ENCODE measurements at regions not wholly inside any gene's neighbourhood (a gene's known extent, or its start where the extent isn't known, plus 50 kb on each side); places are given as distances from the start of the nearest gene placed in this dataset.

DNA sequence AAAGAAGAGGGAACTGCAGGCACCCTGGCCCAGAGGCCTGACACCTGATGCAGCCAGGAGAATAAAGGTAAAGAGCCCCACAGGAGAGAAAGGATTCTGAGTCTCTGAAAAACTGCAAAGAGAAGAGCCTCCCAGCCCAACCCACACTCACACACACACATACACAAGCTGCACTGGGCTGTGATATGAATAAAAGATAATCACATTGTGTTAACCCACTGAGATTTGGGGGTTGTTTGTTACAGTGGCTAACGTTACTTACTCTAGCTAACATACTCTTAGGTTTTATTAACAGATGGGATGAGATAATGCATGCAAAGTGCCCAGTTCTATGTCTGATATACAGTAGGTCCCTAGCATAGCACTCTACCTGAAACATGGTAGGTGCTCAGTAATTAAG, 554.4 kb downstream of the CD83 start:
- no peaks in the 10 kb centered on the region for H3K4me1 Mint-ChIP-seq (ENCODE audit: low read depth, unreplicated experiment)
- no peaks in the 10 kb centered on the region for H3K9me3 Mint-ChIP-seq (ENCODE audit: unreplicated experiment)
- no TSS peak for BruUV-seq (replicated peaks)
- H3K27me3 ChIP-seq (replicated peaks; ENCODE audit: control insufficient read depth, insufficient read depth, low read length) = no peaks in the 10 kb centered on the region
- no peak overlapping the region for H3K4me3 Mint-ChIP-seq (ENCODE audit: unreplicated experiment)
- intact Hi-C loops (cut with micrococcal nuclease; ENCODE audit: unreplicated experiment) = no loop called here
- H3K27ac Mint-ChIP-seq (ENCODE audit: unreplicated experiment) = no peak overlapping the region
- no peaks in the 10 kb centered on the region for H3K27me3 Mint-ChIP-seq (ENCODE audit: insufficient read depth, unreplicated experiment)
- no peaks in the 10 kb centered on the region for H3K36me3 ChIP-seq (ENCODE audit: control insufficient read depth, insufficient read depth, low read length)
- no peak for DNase-seq
- TF ChIP-seq, protein P1, sequence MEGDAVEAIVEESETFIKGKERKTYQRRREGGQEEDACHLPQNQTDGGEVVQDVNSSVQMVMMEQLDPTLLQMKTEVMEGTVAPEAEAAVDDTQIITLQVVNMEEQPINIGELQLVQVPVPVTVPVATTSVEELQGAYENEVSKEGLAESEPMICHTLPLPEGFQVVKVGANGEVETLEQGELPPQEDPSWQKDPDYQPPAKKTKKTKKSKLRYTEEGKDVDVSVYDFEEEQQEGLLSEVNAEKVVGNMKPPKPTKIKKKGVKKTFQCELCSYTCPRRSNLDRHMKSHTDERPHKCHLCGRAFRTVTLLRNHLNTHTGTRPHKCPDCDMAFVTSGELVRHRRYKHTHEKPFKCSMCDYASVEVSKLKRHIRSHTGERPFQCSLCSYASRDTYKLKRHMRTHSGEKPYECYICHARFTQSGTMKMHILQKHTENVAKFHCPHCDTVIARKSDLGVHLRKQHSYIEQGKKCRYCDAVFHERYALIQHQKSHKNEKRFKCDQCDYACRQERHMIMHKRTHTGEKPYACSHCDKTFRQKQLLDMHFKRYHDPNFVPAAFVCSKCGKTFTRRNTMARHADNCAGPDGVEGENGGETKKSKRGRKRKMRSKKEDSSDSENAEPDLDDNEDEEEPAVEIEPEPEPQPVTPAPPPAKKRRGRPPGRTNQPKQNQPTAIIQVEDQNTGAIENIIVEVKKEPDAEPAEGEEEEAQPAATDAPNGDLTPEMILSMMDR (IDR thresholded peaks at IDR 0.05; ENCODE audit: insufficient read depth in 1 of 2, low read depth in 1 of 2, low read length in 1 of 2, severe bottlenecking in 1 of 2, unreplicated experiment in 1 of 2) = no peak
- no peaks in the 10 kb centered on the region for H3K4me1 ChIP-seq
- no peaks in the 10 kb centered on the region for H3K36me3 Mint-ChIP-seq (ENCODE audit: insufficient read depth, unreplicated experiment)
- no peak overlapping the region for H3K4me3 ChIP-seq (ENCODE audit: low read depth, low read length)
- ChIA-PET CTCF (no interaction called here), POLR2A (no interaction called here)
- H3K9me3 ChIP-seq = no peaks in the 10 kb centered on the region

DNA sequence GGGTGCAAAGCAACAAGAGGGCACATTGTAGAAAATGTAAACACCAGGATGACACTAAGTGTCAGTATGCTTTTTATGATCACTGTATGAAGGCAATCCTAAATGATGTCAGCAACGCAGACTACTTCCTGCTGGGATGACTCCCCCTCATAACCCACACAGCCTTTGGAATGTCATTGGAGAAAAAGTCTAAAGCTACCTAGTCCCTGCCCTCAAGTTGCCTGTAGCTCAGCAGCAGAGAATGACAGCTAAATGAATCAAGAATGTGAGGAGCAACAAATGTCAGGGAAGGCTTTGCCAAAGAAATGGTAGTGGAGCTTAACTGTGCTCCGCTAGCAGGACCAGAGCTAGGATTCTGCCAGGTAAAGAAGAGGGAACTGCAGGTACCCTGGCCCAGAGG, 555.6 kb downstream of the CD83 start:
- Mint-ChIP-seq H3K36me3 (ENCODE audit: insufficient read depth, unreplicated experiment) (no peaks in the 10 kb centered on the region), H3K27me3 (ENCODE audit: insufficient read depth, unreplicated experiment) (peaks cover 4% of the 10 kb centered on the region), H3K4me1 (ENCODE audit: low read depth, unreplicated experiment) (peaks cover 6% of the 10 kb centered on the region), H3K27ac (ENCODE audit: unreplicated experiment) (no peak overlapping the region), H3K4me3 (ENCODE audit: unreplicated experiment) (no peak overlapping the region), H3K9me3 (ENCODE audit: unreplicated experiment) (no peaks in the 10 kb centered on the region)
- ChIA-PET POLR2A (no interaction called here), CTCF (no interaction called here)
- H3K36me3 ChIP-seq (ENCODE audit: control insufficient read depth, insufficient read depth, low read length) = no peaks in the 10 kb centered on the region
- no peaks in the 10 kb centered on the region for H3K9me3 ChIP-seq
- no TSS peak for BruUV-seq (replicated peaks)
- H3K4me1 ChIP-seq = no peaks in the 10 kb centered on the region
- intact Hi-C loops (cut with micrococcal nuclease; ENCODE audit: unreplicated experiment) = no loop called here
- no peak overlapping the region for H3K4me3 ChIP-seq (ENCODE audit: low read depth, low read length)
- H3K27me3 ChIP-seq (replicated peaks; ENCODE audit: control insufficient read depth, insufficient read depth, low read length) = no peaks in the 10 kb centered on the region
- TF ChIP-seq, protein P1 (IDR thresholded peaks at IDR 0.05; ENCODE audit: insufficient read depth in 1 of 2, low read depth in 1 of 2, low read length in 1 of 2, severe bottlenecking in 1 of 2, unreplicated experiment in 1 of 2) = no peak
- DNase-seq = no peak

GRCh38 chr6:14674458-14674857, 556.9 kb downstream of the CD83 start:
- Mint-ChIP-seq H3K4me1 (ENCODE audit: low read depth, unreplicated experiment) (peaks cover 6% of the 10 kb centered on the region), H3K27ac (ENCODE audit: unreplicated experiment) (no peak overlapping the region), H3K27me3 (ENCODE audit: insufficient read depth, unreplicated experiment) (peaks cover 4% of the 10 kb centered on the region), H3K36me3 (ENCODE audit: insufficient read depth, unreplicated experiment) (no peaks in the 10 kb centered on the region), H3K9me3 (ENCODE audit: unreplicated experiment) (no peaks in the 10 kb centered on the region), H3K4me3 (ENCODE audit: unreplicated experiment) (no peak overlapping the region)
- no peak overlapping the region for H3K4me3 ChIP-seq (ENCODE audit: low read depth, low read length)
- BruUV-seq (replicated peaks) = no TSS peak
- no peak for DNase-seq
- intact Hi-C loops (cut with micrococcal nuclease; ENCODE audit: unreplicated experiment) = no loop called here
- ChIA-PET CTCF (no interaction called here), POLR2A (no interaction called here)
- no peaks in the 10 kb centered on the region for H3K4me1 ChIP-seq
- no peaks in the 10 kb centered on the region for H3K9me3 ChIP-seq
- TF ChIP-seq, protein P1 (IDR thresholded peaks at IDR 0.05; ENCODE audit: insufficient read depth in 1 of 2, low read depth in 1 of 2, low read length in 1 of 2, severe bottlenecking in 1 of 2, unreplicated experiment in 1 of 2) = no peak
- H3K36me3 ChIP-seq (ENCODE audit: control insufficient read depth, insufficient read depth, low read length) = no peaks in the 10 kb centered on the region
- no peaks in the 10 kb centered on the region for H3K27me3 ChIP-seq (replicated peaks; ENCODE audit: control insufficient read depth, insufficient read depth, low read length)

Data from Caco-2 (cell line).